Endothelial cell of umbilical vein (primary cell): ENCODE measurements at regions not wholly inside any gene's neighbourhood (a gene's known extent, or its start where the extent isn't known, plus 50 kb on each side); places are given as distances from the start of the nearest gene placed in this dataset.

Experiments
- EZH2 ChIP-seq: IDR thresholded peaks from 2 replicates; pipeline ENCODE4 v1.6.1; 2012; ENCODE audit warnings: borderline replicate concordance, low read depth, mild to moderate bottlenecking, moderate library complexity, low read length, inconsistent platforms; ENCODE audit not compliant: severe bottlenecking
- FOS ChIP-seq: IDR thresholded peaks from 2 replicates; pipeline ENCODE4 v1.6.1; 2011; ENCODE audit warnings: mild to moderate bottlenecking, low read length, moderate library complexity, borderline replicate concordance; ENCODE audit not compliant: insufficient read depth
- MYC ChIP-seq: IDR thresholded peaks from one replicate; pipeline ENCODE4 v1.6.1; 2011; ENCODE audit warnings: mild to moderate bottlenecking, low read depth, low read length
- POLR2AphosphoS5 ChIP-seq: IDR thresholded peaks from 2 replicates; pipeline ENCODE4 v1.6.1; 2012; ENCODE audit warnings: low read depth, mild to moderate bottlenecking, control low read depth, low read length, moderate library complexity; ENCODE audit not compliant: insufficient read depth
- TF ChIP-seq, protein P1 (sequence below), 2 donors: IDR thresholded peaks; 1 replicate in 1 of 2; 2 replicates in 1 of 2; pipeline ENCODE4 v1.5.1; 2011; ENCODE audit warnings: low read length in 2 of 2, mild to moderate bottlenecking in 2 of 2, moderate library complexity in 2 of 2, control low read depth in 1 of 2, inconsistent platforms in 1 of 2, low read depth in 1 of 2; ENCODE audit not compliant: insufficient read depth in 1 of 2; ENCODE audit errors: extremely low read depth in 1 of 2
- TF ChIP-seq, protein P2 (sequence below): IDR thresholded peaks from 2 replicates; pipeline ENCODE4 v1.6.1; 2011; ENCODE audit not compliant: insufficient read depth, insufficient read length

DNA sequence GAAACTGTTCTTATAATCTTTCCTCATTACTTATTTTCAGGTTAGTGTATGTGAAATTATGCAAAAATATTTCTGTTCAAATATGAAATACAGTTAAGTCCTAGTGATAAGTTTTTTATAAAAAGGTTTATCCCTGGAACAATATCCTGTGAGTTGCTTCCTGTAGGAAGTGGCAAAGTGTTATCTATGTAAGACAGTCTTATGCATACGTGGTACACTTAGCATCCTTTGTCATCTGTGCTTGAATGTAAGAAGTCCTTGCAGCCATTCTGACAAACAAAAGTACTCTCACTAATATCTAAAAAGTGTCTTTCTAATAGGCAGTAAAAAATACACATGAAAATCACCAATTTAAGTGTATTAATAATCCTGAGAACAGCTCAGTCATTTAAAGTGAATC lies 372.5 kb upstream of the BCHE start:
- TF ChIP-seq, protein P1, sequence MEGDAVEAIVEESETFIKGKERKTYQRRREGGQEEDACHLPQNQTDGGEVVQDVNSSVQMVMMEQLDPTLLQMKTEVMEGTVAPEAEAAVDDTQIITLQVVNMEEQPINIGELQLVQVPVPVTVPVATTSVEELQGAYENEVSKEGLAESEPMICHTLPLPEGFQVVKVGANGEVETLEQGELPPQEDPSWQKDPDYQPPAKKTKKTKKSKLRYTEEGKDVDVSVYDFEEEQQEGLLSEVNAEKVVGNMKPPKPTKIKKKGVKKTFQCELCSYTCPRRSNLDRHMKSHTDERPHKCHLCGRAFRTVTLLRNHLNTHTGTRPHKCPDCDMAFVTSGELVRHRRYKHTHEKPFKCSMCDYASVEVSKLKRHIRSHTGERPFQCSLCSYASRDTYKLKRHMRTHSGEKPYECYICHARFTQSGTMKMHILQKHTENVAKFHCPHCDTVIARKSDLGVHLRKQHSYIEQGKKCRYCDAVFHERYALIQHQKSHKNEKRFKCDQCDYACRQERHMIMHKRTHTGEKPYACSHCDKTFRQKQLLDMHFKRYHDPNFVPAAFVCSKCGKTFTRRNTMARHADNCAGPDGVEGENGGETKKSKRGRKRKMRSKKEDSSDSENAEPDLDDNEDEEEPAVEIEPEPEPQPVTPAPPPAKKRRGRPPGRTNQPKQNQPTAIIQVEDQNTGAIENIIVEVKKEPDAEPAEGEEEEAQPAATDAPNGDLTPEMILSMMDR (IDR thresholded peaks at IDR 0.05; ENCODE audit: extremely low read depth in 1 of 2, insufficient read depth in 1 of 2, low read depth in 1 of 2, low read length in 2 of 2), result no peak
- no peak for TF ChIP-seq POLR2AphosphoS5
- TF ChIP-seq EZH2, result no peak
- TF ChIP-seq, protein P2, sequence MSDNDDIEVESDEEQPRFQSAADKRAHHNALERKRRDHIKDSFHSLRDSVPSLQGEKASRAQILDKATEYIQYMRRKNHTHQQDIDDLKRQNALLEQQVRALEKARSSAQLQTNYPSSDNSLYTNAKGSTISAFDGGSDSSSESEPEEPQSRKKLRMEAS, result no peak
- no peak for TF ChIP-seq FOS
- TF ChIP-seq MYC, result no peak
